ENCODE measurements at regions not wholly inside any gene's neighbourhood (a gene's known extent, or its start where the extent isn't known, plus 50 kb on each side); places are given as distances from the start of the nearest gene placed in this dataset.

DNA sequence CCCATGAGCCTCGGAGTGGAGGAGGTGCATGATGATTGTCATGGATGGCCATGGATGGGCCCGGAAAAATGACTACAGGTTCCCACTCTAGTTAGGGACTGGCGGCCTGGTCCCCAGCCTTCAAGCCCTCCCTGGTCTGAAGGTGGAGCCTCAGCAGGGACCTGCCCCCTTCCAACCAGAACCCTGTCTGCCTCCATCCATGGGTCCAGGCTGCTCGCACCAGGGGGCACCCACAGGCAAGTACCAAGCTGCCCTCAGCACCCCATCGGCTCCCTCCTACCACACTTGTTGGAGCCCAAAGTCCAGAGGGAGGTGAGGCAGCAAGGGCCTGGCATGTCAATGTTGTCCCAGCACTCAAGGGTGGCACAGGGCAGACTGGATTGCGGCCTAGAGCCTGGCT lies 2468.6 kb downstream of the PCDH7 start:
- no peaks in the 10 kb centered on the region for H3K4me1 Mint-ChIP-seq (ENCODE audit: low read depth)
- no peaks in the 10 kb centered on the region for H3K36me3 Mint-ChIP-seq (ENCODE audit: low read depth)
- POLR2A ChIA-PET, result no interaction called here
- no peak overlapping the region for H3K4me3 Mint-ChIP-seq
- CTCF ChIA-PET, result no interaction called here
- Histone ChIP-seq H3K4me3 (ENCODE audit: low read length) (no peak overlapping the region), H3K27me3 (ENCODE audit: control insufficient read depth in 1 of 2, insufficient read depth in 2 of 2, low read length in 2 of 2) (no peaks in the 10 kb centered on the region), H3K4me1 (ENCODE audit: insufficient read depth, low read length) (no peaks in the 10 kb centered on the region), H3K36me3 (ENCODE audit: insufficient read depth, low read length) (no peaks in the 10 kb centered on the region), H3K27ac (ENCODE audit: low read depth in 1 of 2, low read length in 2 of 2) (no peak overlapping the region), H3K9me3 (ENCODE audit: control insufficient read depth in 1 of 2, insufficient read depth in 1 of 2, low read length in 2 of 2) (peaks cover 0 to 19% of the 10 kb centered on the region in 2 experiments)
- no peak overlapping the region for H3K27ac Mint-ChIP-seq
- ATAC-seq (ENCODE audit: poor library complexity) (no peak), DNase-seq (no peak)
- no peaks in the 10 kb centered on the region for H3K27me3 Mint-ChIP-seq
- H3K9me3 Mint-ChIP-seq, result peaks cover 4% of the 10 kb centered on the region
- intact Hi-C loops (cut with DNase I, micrococcal nuclease), result no loop called here
- TF ChIP-seq, protein P1, sequence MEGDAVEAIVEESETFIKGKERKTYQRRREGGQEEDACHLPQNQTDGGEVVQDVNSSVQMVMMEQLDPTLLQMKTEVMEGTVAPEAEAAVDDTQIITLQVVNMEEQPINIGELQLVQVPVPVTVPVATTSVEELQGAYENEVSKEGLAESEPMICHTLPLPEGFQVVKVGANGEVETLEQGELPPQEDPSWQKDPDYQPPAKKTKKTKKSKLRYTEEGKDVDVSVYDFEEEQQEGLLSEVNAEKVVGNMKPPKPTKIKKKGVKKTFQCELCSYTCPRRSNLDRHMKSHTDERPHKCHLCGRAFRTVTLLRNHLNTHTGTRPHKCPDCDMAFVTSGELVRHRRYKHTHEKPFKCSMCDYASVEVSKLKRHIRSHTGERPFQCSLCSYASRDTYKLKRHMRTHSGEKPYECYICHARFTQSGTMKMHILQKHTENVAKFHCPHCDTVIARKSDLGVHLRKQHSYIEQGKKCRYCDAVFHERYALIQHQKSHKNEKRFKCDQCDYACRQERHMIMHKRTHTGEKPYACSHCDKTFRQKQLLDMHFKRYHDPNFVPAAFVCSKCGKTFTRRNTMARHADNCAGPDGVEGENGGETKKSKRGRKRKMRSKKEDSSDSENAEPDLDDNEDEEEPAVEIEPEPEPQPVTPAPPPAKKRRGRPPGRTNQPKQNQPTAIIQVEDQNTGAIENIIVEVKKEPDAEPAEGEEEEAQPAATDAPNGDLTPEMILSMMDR (IDR thresholded peaks at IDR 0.05), result no peak

DNA sequence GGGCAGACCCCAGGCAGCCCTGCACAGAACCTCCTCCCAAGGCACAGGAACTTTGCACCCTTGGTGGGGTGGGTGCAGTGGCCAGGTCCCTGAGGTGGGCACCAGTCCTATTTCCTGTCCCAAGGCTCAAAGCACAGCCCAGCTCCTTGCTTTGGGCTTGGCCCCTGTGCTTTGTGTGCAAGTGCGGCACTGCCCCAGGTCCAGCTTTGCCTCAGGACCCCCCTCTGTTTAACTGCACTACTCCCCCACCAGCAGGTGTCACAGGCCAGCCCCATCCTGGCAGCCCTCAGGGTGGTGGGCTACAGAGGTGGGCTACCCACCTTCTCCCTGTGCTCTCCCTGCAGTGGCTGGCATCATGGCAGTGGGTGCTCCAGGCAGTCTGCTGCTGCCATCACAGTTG lies 2469.0 kb downstream of the PCDH7 start:
- no peak overlapping the region for H3K27ac Mint-ChIP-seq
- ChIA-PET CTCF (no interaction called here), POLR2A (no interaction called here)
- Histone ChIP-seq H3K4me1 (ENCODE audit: insufficient read depth, low read length) (no peaks in the 10 kb centered on the region), H3K36me3 (ENCODE audit: insufficient read depth, low read length) (no peaks in the 10 kb centered on the region), H3K27me3 (ENCODE audit: control insufficient read depth in 1 of 2, insufficient read depth in 2 of 2, low read length in 2 of 2) (no peaks in the 10 kb centered on the region), H3K27ac (ENCODE audit: low read depth in 1 of 2, low read length in 2 of 2) (no peak overlapping the region), H3K9me3 (ENCODE audit: control insufficient read depth in 1 of 2, insufficient read depth in 1 of 2, low read length in 2 of 2) (peaks cover 0 to 19% of the 10 kb centered on the region in 2 experiments), H3K4me3 (ENCODE audit: low read length) (no peak overlapping the region)
- H3K27me3 Mint-ChIP-seq, result no peaks in the 10 kb centered on the region
- no peaks in the 10 kb centered on the region for H3K36me3 Mint-ChIP-seq (ENCODE audit: low read depth)
- no peak for DNase-seq
- TF ChIP-seq, protein P1 (IDR thresholded peaks at IDR 0.05), result no peak
- intact Hi-C loops (cut with DNase I, micrococcal nuclease), result no loop called here
- no peak overlapping the region for H3K4me3 Mint-ChIP-seq
- peaks cover 2% of the 10 kb centered on the region for H3K9me3 Mint-ChIP-seq
- H3K4me1 Mint-ChIP-seq (ENCODE audit: low read depth), result no peaks in the 10 kb centered on the region
- no peak for ATAC-seq (ENCODE audit: poor library complexity)

DNA sequence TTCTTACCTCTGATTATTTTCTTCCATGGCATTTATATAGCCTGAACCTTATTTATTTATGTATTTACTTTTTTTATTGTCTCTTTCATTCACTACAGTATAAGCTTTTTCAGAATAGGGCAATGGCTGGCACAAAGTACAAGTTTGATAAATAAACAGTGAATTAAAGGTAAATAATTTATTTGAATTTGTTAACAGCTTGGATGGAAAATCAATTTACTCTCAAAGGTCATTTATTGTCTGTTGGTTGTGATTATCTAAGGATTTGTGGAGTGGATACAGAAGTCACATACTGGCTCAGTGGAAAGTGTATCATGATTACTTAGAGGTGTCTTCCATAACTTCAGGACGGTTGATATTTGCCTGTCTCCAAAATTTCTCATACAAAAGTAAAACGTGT lies 2472.9 kb downstream of the PCDH7 start:
- Histone ChIP-seq H3K36me3 (ENCODE audit: insufficient read depth, low read length) (no peaks in the 10 kb centered on the region), H3K27ac (ENCODE audit: low read depth in 1 of 2, low read length in 2 of 2) (no peak overlapping the region), H3K4me1 (ENCODE audit: insufficient read depth, low read length) (no peaks in the 10 kb centered on the region), H3K9me3 (ENCODE audit: control insufficient read depth in 1 of 2, insufficient read depth in 1 of 2, low read length in 2 of 2) (peaks cover 0 to 14% of the 10 kb centered on the region in 2 experiments), H3K27me3 (ENCODE audit: control insufficient read depth in 1 of 2, insufficient read depth in 2 of 2, low read length in 2 of 2) (no peaks in the 10 kb centered on the region), H3K4me3 (ENCODE audit: low read length) (no peak overlapping the region)
- POLR2A ChIA-PET, result no interaction called here
- Mint-ChIP-seq H3K27me3 (no peaks in the 10 kb centered on the region), H3K9me3 (no peaks in the 10 kb centered on the region), H3K27ac (no peak overlapping the region), H3K36me3 (ENCODE audit: low read depth) (no peaks in the 10 kb centered on the region), H3K4me3 (no peak overlapping the region), H3K4me1 (ENCODE audit: low read depth) (no peaks in the 10 kb centered on the region)
- intact Hi-C loops (cut with DNase I, micrococcal nuclease), result no loop called here
- DNase-seq (no peak), ATAC-seq (ENCODE audit: poor library complexity) (no peak)
- TF ChIP-seq, protein P1 (IDR thresholded peaks at IDR 0.05), result no peak
- CTCF ChIA-PET, result no interaction called here
